ENCODE measurements at regions not wholly inside any gene's neighbourhood (a gene's known extent, or its start where the extent isn't known, plus 50 kb on each side); places are given as distances from the start of the nearest gene placed in this dataset.
"Not testable (repeated sequence)": the region's sequence is repeated elsewhere in the genome, so short reads cannot be mapped to it uniquely, and the experiment has no call there.

DNA sequence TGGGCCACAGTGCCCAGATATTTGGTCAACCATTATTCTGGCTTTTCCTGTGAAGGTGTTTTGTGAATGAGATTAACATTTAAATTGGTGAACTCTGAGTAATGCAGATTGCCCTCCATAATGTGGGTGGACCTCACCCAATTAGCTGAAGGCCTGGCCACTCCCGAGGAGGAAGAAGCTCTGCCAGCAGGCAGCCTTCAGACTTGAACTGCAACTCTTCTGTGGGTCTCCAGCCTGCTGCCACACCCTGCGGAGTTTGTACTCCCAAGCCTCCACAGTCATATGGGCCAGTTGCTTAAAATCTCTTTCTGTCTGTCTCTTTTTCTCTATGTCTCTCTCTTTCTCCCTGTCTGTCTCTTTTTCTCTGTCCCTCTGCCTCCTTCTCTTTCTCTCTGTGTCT, 262.7 kb downstream of the MYCN start:
- no peak for DNase-seq (ENCODE audit: low read depth)
- no peak overlapping the region for H3K4me3 ChIP-seq (ENCODE audit: low read depth, low read length)
- no peak for TF ChIP-seq CTCF (IDR thresholded peaks at IDR 0.05; ENCODE audit: insufficient read depth, low read depth, low read length)

- DNase-seq (ENCODE audit: low read depth), result no peak
- TF ChIP-seq CTCF (IDR thresholded peaks at IDR 0.05; ENCODE audit: insufficient read depth, low read depth, low read length), result no peak
- H3K4me3 ChIP-seq (ENCODE audit: low read depth, low read length), result no peak overlapping the region
Measured at GRCh38 chr2:16202266-16203020, 262.1 kb downstream of the MYCN start.

DNA sequence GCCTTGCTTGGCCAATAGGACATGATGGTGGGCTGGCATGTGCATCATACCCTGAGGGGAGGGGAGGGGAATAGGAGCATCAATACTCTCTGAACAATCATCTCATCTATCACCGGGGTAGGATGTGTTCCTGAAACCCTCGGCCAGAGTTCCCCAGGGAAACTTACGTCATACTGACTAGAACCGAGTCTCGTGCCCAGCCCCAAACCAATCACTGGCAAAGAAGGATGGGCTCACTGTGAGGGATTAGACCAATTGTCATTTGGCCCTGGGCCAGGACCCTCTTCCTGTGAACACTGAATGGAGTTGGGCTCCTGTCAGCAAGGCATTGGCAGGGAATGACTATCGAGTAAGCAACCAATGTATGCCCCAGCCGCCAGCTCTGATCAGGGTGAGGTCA, 261.5 kb downstream of the MYCN start:
- no peak overlapping the region for H3K4me3 ChIP-seq (ENCODE audit: low read depth, low read length)
- no peak for DNase-seq (ENCODE audit: low read depth)
- no peak for TF ChIP-seq CTCF (IDR thresholded peaks at IDR 0.05; ENCODE audit: insufficient read depth, low read depth, low read length)

DNA sequence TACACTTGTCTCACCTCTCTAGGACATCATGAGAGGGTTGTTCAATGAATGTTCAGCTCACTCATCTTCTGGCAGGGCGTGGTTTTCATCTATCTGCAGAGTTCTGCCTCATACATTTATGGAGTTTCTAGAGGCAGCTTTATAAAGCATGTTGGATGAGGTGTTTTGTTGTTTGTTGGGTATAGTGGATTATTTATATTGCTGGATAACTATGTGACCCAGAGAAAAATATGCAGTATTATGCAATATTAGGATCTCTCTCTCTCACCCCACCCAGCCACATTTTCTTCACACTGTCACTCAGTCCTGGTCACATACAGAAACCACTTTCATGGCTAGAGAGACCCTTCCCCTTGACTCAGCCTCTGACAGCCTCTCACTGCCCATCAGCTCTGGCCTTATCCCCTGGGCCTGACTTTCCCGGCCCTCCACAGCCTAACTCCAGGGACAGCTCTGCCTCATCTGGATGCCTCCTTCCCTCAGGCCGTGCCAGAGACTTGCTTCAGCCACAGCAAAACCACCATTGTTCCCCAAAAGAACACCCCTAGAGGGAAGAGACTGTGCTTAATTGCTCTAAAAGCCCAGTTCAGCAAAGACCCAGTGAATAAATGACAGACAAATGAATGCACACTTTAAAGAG, 260.3 kb downstream of the MYCN start:
- H3K4me3 ChIP-seq (ENCODE audit: low read depth, low read length), result no peak overlapping the region
- DNase-seq (ENCODE audit: low read depth), result no peak
- TF ChIP-seq CTCF (IDR thresholded peaks at IDR 0.05; ENCODE audit: insufficient read depth, low read depth, low read length), result no peak

DNA sequence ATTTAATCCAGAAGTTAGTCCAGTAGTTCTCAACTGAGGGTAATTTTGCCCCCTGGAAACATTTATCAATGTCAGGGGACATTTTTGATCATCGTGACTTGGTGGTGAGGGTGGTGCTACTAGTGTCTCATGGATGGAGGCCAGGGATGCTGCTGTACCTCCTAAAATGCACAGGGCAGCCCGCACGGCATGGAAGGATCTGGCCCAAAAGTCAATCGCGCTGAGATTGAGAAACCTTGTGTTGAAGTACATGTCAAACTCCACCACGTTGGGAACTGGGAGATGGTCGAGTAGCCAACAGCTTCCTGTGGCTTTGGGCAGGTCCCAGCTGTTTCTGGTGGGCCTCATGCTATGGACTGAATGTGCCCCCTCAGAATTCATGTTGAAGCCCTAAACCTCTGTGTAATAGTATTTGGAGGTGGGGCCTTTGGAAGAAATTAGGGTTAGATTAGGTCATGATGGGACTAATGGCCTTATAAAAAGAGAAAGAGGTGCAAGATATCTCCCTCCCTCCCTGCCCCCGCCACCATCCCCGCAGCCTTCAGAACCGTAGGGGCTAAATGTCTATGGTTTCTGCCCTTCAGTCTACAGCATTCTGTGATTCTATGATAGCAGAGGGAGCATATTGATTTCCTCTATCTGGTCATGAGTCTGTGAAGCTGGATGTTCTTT, 259.7 kb downstream of the MYCN start:
- no peak overlapping the region for H3K4me3 ChIP-seq (ENCODE audit: low read depth, low read length)
- TF ChIP-seq CTCF (IDR thresholded peaks at IDR 0.05; ENCODE audit: insufficient read depth, low read depth, low read length), result no peak
- DNase-seq (ENCODE audit: low read depth), result no peak

- not testable (repeated sequence) for H3K4me3 ChIP-seq (ENCODE audit: low read depth, low read length); DNase-seq (ENCODE audit: low read depth)
Measured at GRCh38 chr2:16199241-16199640, 258.9 kb downstream of the MYCN start.

DNA sequence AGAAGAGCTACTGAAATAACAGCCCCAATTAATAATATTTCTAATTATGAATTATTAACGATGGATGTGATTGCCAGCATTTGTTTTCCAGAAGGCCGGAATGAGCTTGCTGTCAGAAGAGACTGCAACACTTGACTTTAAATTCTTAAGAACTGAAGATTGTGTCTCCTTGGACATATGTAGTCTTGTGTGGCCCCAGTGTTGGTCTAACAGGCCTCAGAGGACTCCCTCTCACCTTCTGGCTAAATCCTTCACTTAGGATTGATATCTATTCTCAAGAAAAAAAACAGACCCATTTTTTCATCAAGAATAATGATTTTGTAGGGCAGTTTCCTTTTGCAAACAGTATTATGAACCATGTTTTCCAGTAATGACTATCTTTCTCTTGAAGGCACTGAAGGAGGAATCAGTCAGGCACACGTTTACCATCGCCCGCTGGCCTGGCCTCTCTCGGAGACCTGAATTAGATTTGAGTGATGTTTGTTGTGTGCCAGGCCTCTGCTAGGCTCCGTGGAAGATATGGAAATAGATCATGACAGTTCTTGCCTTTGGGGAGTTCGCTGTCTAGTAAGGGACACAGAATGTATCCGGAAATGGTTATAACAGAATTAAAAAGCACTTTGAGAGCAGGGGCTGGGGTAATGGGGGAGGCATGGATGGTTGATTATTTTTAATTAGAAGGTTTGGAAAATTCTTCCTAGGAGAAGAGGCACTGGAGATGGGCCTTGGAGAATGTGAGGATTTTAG, 258.0 kb downstream of the MYCN start:
- DNase-seq (ENCODE audit: low read depth), result no peak
- TF ChIP-seq CTCF (IDR thresholded peaks at IDR 0.05; ENCODE audit: insufficient read depth, low read depth, low read length), result no peak

More for the DNA sequence above, 258.0 kb downstream of the MYCN start:
- no peak overlapping the region for H3K4me3 ChIP-seq (ENCODE audit: low read depth, low read length)
